Fibroblast of lung (primary cell): ENCODE measurements at regions not wholly inside any gene's neighbourhood (a gene's known extent, or its start where the extent isn't known, plus 50 kb on each side); places are given as distances from the start of the nearest gene placed in this dataset.

Experiments
- EZH2 ChIP-seq: IDR thresholded peaks from 2 replicates; pipeline ENCODE4 v1.5.1; 2012; ENCODE audit warnings: low read length, control low read depth, mild to moderate bottlenecking; ENCODE audit errors: missing control alignments
- TF ChIP-seq, protein P1 (sequence below), 2 donors: IDR thresholded peaks in 1 of 2; conservative IDR thresholded peaks in 1 of 2; 1 replicate in 1 of 2; 2 replicates in 1 of 2; pipeline ENCODE4 v1.5.1; 2011 to 2012; ENCODE audit warnings: low read length in 2 of 2, control low read depth in 1 of 2, inconsistent platforms in 1 of 2, low read depth in 1 of 2, mild to moderate bottlenecking in 1 of 2

DNA sequence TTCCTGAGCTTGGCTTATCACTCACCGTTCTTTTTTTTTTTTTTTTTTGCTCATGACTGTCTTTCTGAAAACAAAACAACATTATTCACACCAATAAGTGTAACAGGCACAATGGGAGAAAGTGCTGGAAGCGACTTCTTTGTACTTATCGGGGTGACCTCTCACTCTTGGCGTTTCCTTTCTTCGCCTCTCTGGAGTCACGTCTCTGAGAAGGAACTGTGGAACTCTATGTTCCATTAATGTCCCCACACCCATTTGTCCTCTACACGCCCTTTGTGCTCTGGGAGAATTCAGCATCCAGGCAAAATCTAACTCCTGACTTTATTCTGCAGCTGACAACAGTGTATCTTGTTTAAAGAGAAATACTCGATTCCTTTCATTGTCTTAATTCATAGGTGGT lies 70.8 kb upstream of the FAM204A start:
- TF ChIP-seq, protein P1, sequence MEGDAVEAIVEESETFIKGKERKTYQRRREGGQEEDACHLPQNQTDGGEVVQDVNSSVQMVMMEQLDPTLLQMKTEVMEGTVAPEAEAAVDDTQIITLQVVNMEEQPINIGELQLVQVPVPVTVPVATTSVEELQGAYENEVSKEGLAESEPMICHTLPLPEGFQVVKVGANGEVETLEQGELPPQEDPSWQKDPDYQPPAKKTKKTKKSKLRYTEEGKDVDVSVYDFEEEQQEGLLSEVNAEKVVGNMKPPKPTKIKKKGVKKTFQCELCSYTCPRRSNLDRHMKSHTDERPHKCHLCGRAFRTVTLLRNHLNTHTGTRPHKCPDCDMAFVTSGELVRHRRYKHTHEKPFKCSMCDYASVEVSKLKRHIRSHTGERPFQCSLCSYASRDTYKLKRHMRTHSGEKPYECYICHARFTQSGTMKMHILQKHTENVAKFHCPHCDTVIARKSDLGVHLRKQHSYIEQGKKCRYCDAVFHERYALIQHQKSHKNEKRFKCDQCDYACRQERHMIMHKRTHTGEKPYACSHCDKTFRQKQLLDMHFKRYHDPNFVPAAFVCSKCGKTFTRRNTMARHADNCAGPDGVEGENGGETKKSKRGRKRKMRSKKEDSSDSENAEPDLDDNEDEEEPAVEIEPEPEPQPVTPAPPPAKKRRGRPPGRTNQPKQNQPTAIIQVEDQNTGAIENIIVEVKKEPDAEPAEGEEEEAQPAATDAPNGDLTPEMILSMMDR (conservative IDR thresholded peaks at IDR 0.05 in 1 of 2, IDR thresholded peaks at IDR 0.05 in 1 of 2; ENCODE audit: low read depth in 1 of 2, low read length in 2 of 2) = no peak
- TF ChIP-seq EZH2 = no peak
